ENCODE measurements at regions not wholly inside any gene's neighbourhood (a gene's known extent, or its start where the extent isn't known, plus 50 kb on each side); places are given as distances from the start of the nearest gene placed in this dataset.
A peak's percentile ranks its signal among the peaks of the same experiment; 100 is the strongest.

DNA sequence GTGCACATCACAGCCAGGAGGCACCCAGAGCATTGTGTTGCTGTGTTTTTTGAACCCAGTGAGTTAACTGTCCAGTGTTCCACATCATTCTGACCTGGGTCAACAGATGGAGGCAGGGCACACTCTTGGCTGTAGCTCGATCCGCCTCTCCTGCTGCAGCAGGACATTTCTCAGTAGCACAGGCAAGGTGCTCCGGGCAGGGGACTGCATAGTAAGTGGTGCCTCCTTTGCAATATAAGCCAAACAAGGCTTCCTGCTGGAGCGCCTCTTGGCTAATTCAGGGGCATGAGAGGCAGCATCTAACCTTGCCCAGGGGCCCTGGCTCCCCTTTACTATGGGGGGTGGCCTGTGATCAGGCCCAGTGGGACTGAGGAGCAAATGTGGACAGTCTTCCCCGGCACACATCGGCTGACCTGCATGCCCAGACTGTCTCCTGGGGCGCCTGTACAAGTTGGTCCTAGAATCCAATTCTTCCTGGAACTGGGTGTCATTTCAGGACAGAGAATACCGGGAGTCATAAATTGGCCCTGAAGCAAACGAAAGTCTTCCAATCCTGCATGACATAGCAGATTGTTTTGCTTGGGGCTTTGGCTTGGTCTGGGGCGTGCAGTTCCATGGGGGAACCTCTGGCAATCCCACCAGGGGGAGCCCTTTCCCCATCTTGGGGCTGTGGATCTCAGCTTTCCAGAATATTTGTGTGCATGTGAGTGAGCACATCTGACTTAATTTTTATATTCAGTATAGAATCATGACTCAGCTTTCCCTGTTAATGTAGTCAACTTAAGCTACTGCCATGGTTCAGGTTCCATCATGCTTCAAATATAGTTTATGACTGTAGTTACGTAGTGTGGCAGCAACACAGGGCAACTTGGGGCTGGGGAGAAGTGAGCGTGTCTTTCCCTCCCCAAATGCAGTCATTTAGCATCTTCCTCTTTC lies 56.0 kb upstream of the DDR1 start:
- no peak for TF ChIP-seq POLR2A (IDR thresholded peaks at IDR 0.05)
- TF ChIP-seq, protein P1, sequence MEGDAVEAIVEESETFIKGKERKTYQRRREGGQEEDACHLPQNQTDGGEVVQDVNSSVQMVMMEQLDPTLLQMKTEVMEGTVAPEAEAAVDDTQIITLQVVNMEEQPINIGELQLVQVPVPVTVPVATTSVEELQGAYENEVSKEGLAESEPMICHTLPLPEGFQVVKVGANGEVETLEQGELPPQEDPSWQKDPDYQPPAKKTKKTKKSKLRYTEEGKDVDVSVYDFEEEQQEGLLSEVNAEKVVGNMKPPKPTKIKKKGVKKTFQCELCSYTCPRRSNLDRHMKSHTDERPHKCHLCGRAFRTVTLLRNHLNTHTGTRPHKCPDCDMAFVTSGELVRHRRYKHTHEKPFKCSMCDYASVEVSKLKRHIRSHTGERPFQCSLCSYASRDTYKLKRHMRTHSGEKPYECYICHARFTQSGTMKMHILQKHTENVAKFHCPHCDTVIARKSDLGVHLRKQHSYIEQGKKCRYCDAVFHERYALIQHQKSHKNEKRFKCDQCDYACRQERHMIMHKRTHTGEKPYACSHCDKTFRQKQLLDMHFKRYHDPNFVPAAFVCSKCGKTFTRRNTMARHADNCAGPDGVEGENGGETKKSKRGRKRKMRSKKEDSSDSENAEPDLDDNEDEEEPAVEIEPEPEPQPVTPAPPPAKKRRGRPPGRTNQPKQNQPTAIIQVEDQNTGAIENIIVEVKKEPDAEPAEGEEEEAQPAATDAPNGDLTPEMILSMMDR (IDR thresholded peaks at IDR 0.05) = peak; percentile 85 to 97 (median 94)

Measured in breast epithelium (tissue), 3 donors.